CD14-positive monocyte (primary cell): ENCODE measurements at regions not wholly inside any gene's neighbourhood (a gene's known extent, or its start where the extent isn't known, plus 50 kb on each side); places are given as distances from the start of the nearest gene placed in this dataset.

Source experiments
- DNase-seq, 3 donors: peaks; one replicate each; pipeline ENCODE4 v3.0.0-alpha.2; 2011 to 2022
- H2AFZ ChIP-seq: 2 replicates; pipeline ENCODE4 v1.6.0; 2012; ENCODE audit warnings: mild to moderate bottlenecking, low read depth, low read length, inconsistent platforms; ENCODE audit not compliant: insufficient read depth, poor library complexity, severe bottlenecking
- H3K27ac ChIP-seq, 2 donors: 1 replicate in 1 of 2; 2 replicates in 1 of 2; pipeline ENCODE4 v1.5.1; 2012 to 2013; ENCODE audit warnings: low read length in 2 of 2, control low read depth in 1 of 2, inconsistent platforms in 1 of 2, low read depth in 1 of 2, mild to moderate bottlenecking in 1 of 2
- H3K27me3 ChIP-seq, 2 donors: one replicate each; pipeline versions ENCODE4 v1.6.0 to v1.6.1; 2011 to 2013; ENCODE audit warnings: low read length in 2 of 2; ENCODE audit not compliant: control insufficient read depth in 2 of 2, insufficient read depth in 2 of 2
- H3K36me3 ChIP-seq, 2 donors: replicated peaks in 1 of 2; 1 replicate in 1 of 2; 2 replicates in 1 of 2; pipeline versions ENCODE4 v1.5.1 to v1.6.1; 2012 to 2013; ENCODE audit warnings: low read length in 2 of 2, control low read depth in 1 of 2, inconsistent platforms in 1 of 2, mild to moderate bottlenecking in 1 of 2; ENCODE audit not compliant: insufficient read depth in 2 of 2, control insufficient read depth in 1 of 2
- H3K4me1 ChIP-seq, 2 donors: 1 replicate in 1 of 2; 2 replicates in 1 of 2; pipeline versions ENCODE4 v1.5.1 to v1.6.1; 2012 to 2013; ENCODE audit warnings: low read length in 2 of 2, control low read depth in 1 of 2, inconsistent platforms in 1 of 2, mild to moderate bottlenecking in 1 of 2, moderate library complexity in 1 of 2; ENCODE audit not compliant: insufficient read depth in 2 of 2, control insufficient read depth in 1 of 2
- H3K4me2 ChIP-seq: replicated peaks from 2 replicates; pipeline ENCODE3; 2012; ENCODE audit warnings: low read length, moderate library complexity, mild to moderate bottlenecking; ENCODE audit not compliant: poor library complexity, severe bottlenecking; ENCODE audit errors: extremely low read depth
- H3K4me3 ChIP-seq, 3 experiments: fragments of 200-600 bp in 1 of 3; sonication (generic) in 1 of 3; replicated peaks in 1 of 3; 1 replicate in 2 of 3; 2 replicates in 1 of 3; pipeline ENCODE4 v1.5.1; 2011 to 2013; ENCODE audit warnings: low read length in 3 of 3, mild to moderate bottlenecking in 3 of 3, control low read depth in 2 of 3, low read depth in 2 of 3, inconsistent platforms in 1 of 3, moderate library complexity in 1 of 3
- H3K79me2 ChIP-seq: 2 replicates; pipeline ENCODE4 v1.6.0; 2012; ENCODE audit warnings: mild to moderate bottlenecking, control low read depth, inconsistent platforms, low read length, moderate library complexity; ENCODE audit not compliant: insufficient read depth
- H3K9ac ChIP-seq: 2 replicates; pipeline ENCODE4 v1.6.0; 2017; ENCODE audit warnings: low read length, mild to moderate bottlenecking; ENCODE audit not compliant: insufficient read depth, poor library complexity, severe bottlenecking
- H3K9me3 ChIP-seq, 2 donors: replicated peaks in 1 of 2; 1 replicate in 1 of 2; 2 replicates in 1 of 2; pipeline versions ENCODE4 v1.5.1 to v1.6.1; 2012 to 2013; ENCODE audit warnings: low read length in 2 of 2, control low read depth in 1 of 2; ENCODE audit not compliant: control insufficient read depth in 1 of 2, insufficient read depth in 1 of 2
- H4K20me1 ChIP-seq: 2 replicates; pipeline ENCODE4 v1.6.0; 2012; ENCODE audit warnings: mild to moderate bottlenecking, low read length, control low read depth, moderate library complexity; ENCODE audit not compliant: insufficient read depth
- H3K27ac Mint-ChIP-seq, 7 donors: one replicate each; pipeline ENCODE4 v1.8.0; 2020; ENCODE audit warnings: mild to moderate bottlenecking in 7 of 7, mixed read lengths in 7 of 7, moderate library complexity in 6 of 7, inconsistent platforms in 2 of 7
- H3K27me3 Mint-ChIP-seq, 3 donors: one replicate each; pipeline ENCODE4 v1.8.0; 2021 to 2022; ENCODE audit warnings: low read depth in 3 of 3, mild to moderate bottlenecking in 3 of 3, mixed read lengths in 3 of 3, moderate library complexity in 3 of 3, inconsistent platforms in 1 of 3
- H3K36me3 Mint-ChIP-seq, 2 donors: one replicate each; pipeline ENCODE4 v1.8.0; 2020; ENCODE audit warnings: mixed read lengths in 2 of 2, inconsistent platforms in 1 of 2, mild to moderate bottlenecking in 1 of 2
- H3K4me1 Mint-ChIP-seq: one replicate; pipeline ENCODE4 v1.8.0; 2020; ENCODE audit warnings: mild to moderate bottlenecking, mixed read lengths
- H3K4me3 Mint-ChIP-seq, 2 donors: one replicate each; pipeline ENCODE4 v1.8.0; 2020; ENCODE audit warnings: mild to moderate bottlenecking in 2 of 2, mixed read lengths in 2 of 2, moderate library complexity in 1 of 2
- H3K9me3 Mint-ChIP-seq, 7 donors: one replicate each; pipeline ENCODE4 v1.8.0; 2020 to 2022; ENCODE audit warnings: mixed read lengths in 7 of 7, mild to moderate bottlenecking in 6 of 7, moderate library complexity in 6 of 7, inconsistent platforms in 2 of 7
- WGBS: methylation state at CpG from one replicate; pipeline ENCODE4 v1.1.5; 2013; ENCODE audit warnings: missing lambda C conversion rate; ENCODE audit not compliant: insufficient coverage; 5-methylcytosine and 5-hydroxymethylcytosine counted together
- intact Hi-C, 2 donors: fragments of 100-400 bp; cut with micrococcal nuclease; formaldehyde crosslinking; loops; one replicate each; pipeline versions ENCODE4 v1.15.0 to v1.15.1; 2023
- TF ChIP-seq, protein P1 (sequence below): fragments of 200-600 bp; IDR thresholded peaks from one replicate; pipeline ENCODE4 v1.8.0; 2022; ENCODE audit warnings: antibody characterized with exemption, mild to moderate bottlenecking

DNA sequence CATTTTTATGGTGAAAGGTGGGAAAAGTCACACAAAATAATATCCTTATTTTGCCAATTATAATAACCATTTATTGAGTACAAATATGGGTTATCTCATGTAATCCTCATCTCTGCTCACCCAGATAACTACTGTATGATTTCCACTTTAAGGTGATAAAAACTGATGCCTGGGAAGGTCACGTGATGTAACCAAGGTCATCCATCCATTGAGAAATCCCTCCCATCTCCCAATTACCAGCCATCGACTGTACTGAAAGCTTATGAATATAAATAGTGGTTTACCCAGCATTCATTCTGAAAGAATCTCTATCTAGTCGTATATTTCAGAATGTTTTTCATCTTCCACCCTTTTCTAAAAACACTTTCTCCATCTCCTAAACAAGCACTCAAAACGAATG lies 55.0 kb upstream of the IFNAR2 start:
- peaks cover 0 to 2% (median 0%) of the 10 kb centered on the region in 7 donors for H3K9me3 Mint-ChIP-seq
- H3K4me1 Mint-ChIP-seq = no peaks in the 10 kb centered on the region
- Histone ChIP-seq H4K20me1 (no peaks in the 10 kb centered on the region), H3K27ac (no peak overlapping the region), H2AFZ (no peak overlapping the region), H3K4me3 (no peak overlapping the region), H3K9me3 (no peaks in the 10 kb centered on the region), H3K4me2 (no peak overlapping the region), H3K27me3 (peaks cover 0 to 4% of the 10 kb centered on the region in 2 donors), H3K79me2 (no peaks in the 10 kb centered on the region), H3K36me3 (no peaks in the 10 kb centered on the region), H3K4me1 (no peaks in the 10 kb centered on the region), H3K9ac (no peak overlapping the region)
- DNase-seq = no peak
- WGBS = 80% methylated on average over 1 of the region's 4 CpGs
- no peak overlapping the region for H3K4me3 Mint-ChIP-seq
- TF ChIP-seq, protein P1, sequence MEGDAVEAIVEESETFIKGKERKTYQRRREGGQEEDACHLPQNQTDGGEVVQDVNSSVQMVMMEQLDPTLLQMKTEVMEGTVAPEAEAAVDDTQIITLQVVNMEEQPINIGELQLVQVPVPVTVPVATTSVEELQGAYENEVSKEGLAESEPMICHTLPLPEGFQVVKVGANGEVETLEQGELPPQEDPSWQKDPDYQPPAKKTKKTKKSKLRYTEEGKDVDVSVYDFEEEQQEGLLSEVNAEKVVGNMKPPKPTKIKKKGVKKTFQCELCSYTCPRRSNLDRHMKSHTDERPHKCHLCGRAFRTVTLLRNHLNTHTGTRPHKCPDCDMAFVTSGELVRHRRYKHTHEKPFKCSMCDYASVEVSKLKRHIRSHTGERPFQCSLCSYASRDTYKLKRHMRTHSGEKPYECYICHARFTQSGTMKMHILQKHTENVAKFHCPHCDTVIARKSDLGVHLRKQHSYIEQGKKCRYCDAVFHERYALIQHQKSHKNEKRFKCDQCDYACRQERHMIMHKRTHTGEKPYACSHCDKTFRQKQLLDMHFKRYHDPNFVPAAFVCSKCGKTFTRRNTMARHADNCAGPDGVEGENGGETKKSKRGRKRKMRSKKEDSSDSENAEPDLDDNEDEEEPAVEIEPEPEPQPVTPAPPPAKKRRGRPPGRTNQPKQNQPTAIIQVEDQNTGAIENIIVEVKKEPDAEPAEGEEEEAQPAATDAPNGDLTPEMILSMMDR = no peak
- peaks cover 5 to 12% (median 5%) of the 10 kb centered on the region in 3 donors for H3K27me3 Mint-ChIP-seq
- intact Hi-C loops = no loop called here
- H3K27ac Mint-ChIP-seq = no peak overlapping the region
- no peaks in the 10 kb centered on the region for H3K36me3 Mint-ChIP-seq
